Common myeloid progenitor, CD34-positive (primary cell): ENCODE measurements at regions not wholly inside any gene's neighbourhood (a gene's known extent, or its start where the extent isn't known, plus 50 kb on each side); places are given as distances from the start of the nearest gene placed in this dataset.
A peak's percentile ranks its signal among the peaks of the same experiment; 100 is the strongest.

Experiments
- CTCF ChIA-PET: fragments of 350-600 bp; sonication (Branson Sonifier 250); formaldehyde crosslinking; loops from one replicate; lab custom pipeline; 2021; ENCODE audit warnings: antibody characterized with exemption; lab: Charles Lee
- POLR2A ChIA-PET: fragments of 350-600 bp; sonication (Branson Sonifier 250); formaldehyde crosslinking; loops from one replicate; lab custom pipeline; 2021; ENCODE audit warnings: antibody characterized with exemption; lab: Charles Lee
- DNase-seq, 3 donors: peaks; one replicate each; pipeline versions ENCODE4 v3.0.0 to v3.0.0-alpha.2; 2013
- H3K27ac ChIP-seq, 2 experiments: 1 replicate in 1 of 2; 2 replicates in 1 of 2; pipeline ENCODE4 v1.7.0; 2013; ENCODE audit warnings: inconsistent platforms in 2 of 2, low read length in 2 of 2, mild to moderate bottlenecking in 2 of 2, low read depth in 1 of 2, moderate library complexity in 1 of 2; ENCODE audit not compliant: severe bottlenecking in 2 of 2, insufficient read depth in 1 of 2, poor library complexity in 1 of 2
- H3K27me3 ChIP-seq, 5 experiments: replicated peaks in 2 of 5; 1 replicate in 3 of 5; 2 replicates in 2 of 5; pipeline versions ENCODE4 v1.6.1 to v1.7.0; 2013; ENCODE audit warnings: low read length in 4 of 5, mild to moderate bottlenecking in 2 of 5, moderate library complexity in 2 of 5, inconsistent platforms in 1 of 5; ENCODE audit not compliant: insufficient read depth in 5 of 5, control insufficient read depth in 4 of 5
- H3K36me3 ChIP-seq, 4 experiments: 1 replicate in 2 of 4; 2 replicates in 2 of 4; pipeline versions ENCODE4 v1.6.1 to v1.7.0; 2013; ENCODE audit warnings: low read length in 3 of 4, control low read depth in 1 of 4, mild to moderate bottlenecking in 1 of 4; ENCODE audit not compliant: control insufficient read depth in 4 of 4, insufficient read depth in 4 of 4
- H3K4me1 ChIP-seq, 4 experiments: 1 replicate in 3 of 4; 2 replicates in 1 of 4; pipeline versions ENCODE4 v1.6.1 to v1.7.1; 2013; ENCODE audit warnings: low read length in 3 of 4, mild to moderate bottlenecking in 3 of 4, control low read depth in 1 of 4, inconsistent platforms in 1 of 4, moderate library complexity in 1 of 4; ENCODE audit not compliant: control insufficient read depth in 4 of 4, insufficient read depth in 4 of 4; ENCODE audit errors: control extremely low read depth in 1 of 4
- H3K4me3 ChIP-seq, 7 experiments: 1 replicate in 4 of 7; 2 replicates in 3 of 7; pipeline versions ENCODE4 v1.5.1 to v1.7.0; 2013; ENCODE audit warnings: mild to moderate bottlenecking in 7 of 7, low read length in 6 of 7, moderate library complexity in 6 of 7, inconsistent platforms in 2 of 7, low read depth in 2 of 7, control low read depth in 1 of 7; ENCODE audit not compliant: insufficient read depth in 4 of 7, control insufficient read depth in 1 of 7; ENCODE audit errors: extremely low read depth in 1 of 7
- H3K9me3 ChIP-seq, 5 experiments: 1 replicate in 4 of 5; 2 replicates in 1 of 5; pipeline versions ENCODE4 v1.6.1 to v1.7.1; 2013; ENCODE audit warnings: low read length in 4 of 5, mild to moderate bottlenecking in 2 of 5, inconsistent platforms in 1 of 5, low read depth in 1 of 5, moderate library complexity in 1 of 5; ENCODE audit not compliant: control insufficient read depth in 4 of 5, insufficient read depth in 2 of 5; ENCODE audit errors: control extremely low read depth in 1 of 5
- WGBS: methylation state at CpG from one replicate; pipeline ENCODE4 v1.1.5; 2013; ENCODE audit not compliant: insufficient coverage; 5-methylcytosine and 5-hydroxymethylcytosine counted together

GRCh38 chr9:13446286-13446937 is 166.9 kb upstream of the MPDZ start:
- Histone ChIP-seq H3K27ac (no peak overlapping the region), H3K27me3 (peaks cover 0 to 29% (median 7%) of the 10 kb centered on the region in 5 experiments), H3K4me3 (no peak overlapping the region), H3K4me1 (no peaks in the 10 kb centered on the region), H3K36me3 (no peaks in the 10 kb centered on the region), H3K9me3 (no peaks in the 10 kb centered on the region)
- POLR2A ChIA-PET = no interaction called here
- no peak for DNase-seq
- CTCF ChIA-PET = interaction anchor here (0.6 kb wide), 1 partner anchor 443 kb away, joined by 3 read pairs; no protein-coding TSS in a partner anchor
- 98% methylated on average over 7 of the region's 8 CpGs for WGBS

- 100% methylated on average over 2 of the region's 4 CpGs for WGBS
- Histone ChIP-seq H3K4me1 (no peaks in the 10 kb centered on the region), H3K36me3 (no peaks in the 10 kb centered on the region), H3K27me3 (peaks cover 0 to 29% (median 4%) of the 10 kb centered on the region in 5 experiments), H3K4me3 (no peak overlapping the region), H3K27ac (no peak overlapping the region), H3K9me3 (no peaks in the 10 kb centered on the region)
- ChIA-PET POLR2A (no interaction called here), CTCF (interaction anchor here (0.9 kb wide), 1 partner anchor 18 kb away, joined by 3 read pairs; no protein-coding TSS in a partner anchor)
- DNase-seq = peak in 2 of 3 donors; percentile 7 to 8
Observed at GRCh38 chr9:13445103-13445500, 165.6 kb upstream of the MPDZ start.

GRCh38 chr9:13444245-13445102 is 165.0 kb upstream of the MPDZ start:
- peaks cover 0 to 28% (median 4%) of the 10 kb centered on the region in 5 experiments for H3K27me3 ChIP-seq
- no peak for DNase-seq
- no peak overlapping the region for H3K4me3 ChIP-seq
- ChIA-PET POLR2A (no interaction called here), CTCF (interaction anchor here (0.9 kb wide), 1 partner anchor 18 kb away, joined by 3 read pairs; no protein-coding TSS in a partner anchor)
- WGBS = 98% methylated on average over 3 of the region's 10 CpGs
- no peaks in the 10 kb centered on the region for H3K4me1 ChIP-seq
- no peaks in the 10 kb centered on the region for H3K9me3 ChIP-seq
- H3K27ac ChIP-seq = no peak overlapping the region
- H3K36me3 ChIP-seq = no peaks in the 10 kb centered on the region

GRCh38 chr9:13443346-13444244 is 164.1 kb upstream of the MPDZ start:
- CTCF ChIA-PET = no interaction called here
- H3K9me3 ChIP-seq = no peaks in the 10 kb centered on the region
- H3K36me3 ChIP-seq = no peaks in the 10 kb centered on the region
- H3K4me3 ChIP-seq = no peak overlapping the region
- no peak for DNase-seq
- H3K27ac ChIP-seq = no peak overlapping the region
- H3K4me1 ChIP-seq = no peaks in the 10 kb centered on the region
- POLR2A ChIA-PET = interaction anchor here (0.7 kb wide), 1 partner anchor 13 kb away, joined by 4 read pairs; no protein-coding TSS in a partner anchor
- WGBS = 86% methylated on average over 8 of the region's 18 CpGs
- H3K27me3 ChIP-seq = peaks cover 0 to 23% (median 3%) of the 10 kb centered on the region in 5 experiments

- H3K4me1 ChIP-seq = no peaks in the 10 kb centered on the region
- POLR2A ChIA-PET = no interaction called here
- WGBS = 100% methylated on average over 1 of the region's 3 CpGs
- DNase-seq = no peak
- H3K27ac ChIP-seq = no peak overlapping the region
- no peak overlapping the region for H3K4me3 ChIP-seq
- no peaks in the 10 kb centered on the region for H3K36me3 ChIP-seq
- peaks cover 0 to 18% (median 0%) of the 10 kb centered on the region in 5 experiments for H3K27me3 ChIP-seq
- no peaks in the 10 kb centered on the region for H3K9me3 ChIP-seq
- CTCF ChIA-PET = interaction anchor here (1.3 to 1.6 kb wide), 2 partner anchors 9 to 12 kb away, joined by 3 to 7 read pairs; no protein-coding TSS in a partner anchor
Observed at GRCh38 chr9:13439685-13440476, 160.4 kb upstream of the MPDZ start.

GRCh38 chr9:13437866-13438265 is 158.4 kb upstream of the MPDZ start:
- H3K27me3 ChIP-seq = peaks cover 0 to 16% (median 0%) of the 10 kb centered on the region in 5 experiments
- no peak overlapping the region for H3K27ac ChIP-seq
- ChIA-PET POLR2A (no interaction called here), CTCF (interaction anchor here (0.7 kb wide), 1 partner anchor 950 kb away, joined by 4 read pairs; no protein-coding TSS in a partner anchor)
- no peaks in the 10 kb centered on the region for H3K9me3 ChIP-seq
- H3K4me3 ChIP-seq = no peak overlapping the region
- DNase-seq = no peak
- H3K36me3 ChIP-seq = no peaks in the 10 kb centered on the region
- 100% methylated on average over 1 of the region's 1 CpG for WGBS
- no peaks in the 10 kb centered on the region for H3K4me1 ChIP-seq
